ENCODE measurements at regions not wholly inside any gene's neighbourhood (a gene's known extent, or its start where the extent isn't known, plus 50 kb on each side); places are given as distances from the start of the nearest gene placed in this dataset.

DNA sequence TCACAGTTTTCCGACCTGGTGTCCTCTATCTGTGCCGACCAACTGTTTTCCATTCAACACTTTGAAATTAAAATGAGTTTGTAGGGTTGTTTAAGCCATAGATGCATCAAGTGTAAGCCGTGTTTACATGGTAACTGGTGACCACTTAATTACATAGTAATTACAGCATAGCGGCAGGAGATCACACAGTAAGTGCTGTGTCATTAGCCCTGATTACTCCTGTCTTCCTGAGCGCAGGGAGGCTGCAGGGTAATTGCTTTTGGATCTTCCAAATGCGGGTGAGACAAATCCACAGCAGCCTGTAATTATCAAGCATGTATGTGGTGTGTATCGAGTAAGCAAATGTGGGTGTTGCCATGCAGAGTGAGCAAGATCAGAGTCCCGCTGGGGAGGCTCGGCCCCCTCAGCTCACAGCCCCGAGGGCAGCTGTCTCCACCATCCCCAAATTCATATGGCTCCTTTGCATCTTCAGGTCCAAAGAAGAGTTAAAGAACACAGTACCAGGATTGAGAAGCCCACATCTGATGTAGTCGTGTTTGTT is 71.5 kb upstream of the HDAC4 start:
- no peaks in the 10 kb centered on the region for H3K36me3 ChIP-seq
- no peak for DNase-seq
- H3K4me3 ChIP-seq = no peak overlapping the region
- H3K27ac ChIP-seq = no peak overlapping the region
- H3K4me1 ChIP-seq = no peaks in the 10 kb centered on the region
- H3K9me3 ChIP-seq (replicated peaks) = no peaks in the 10 kb centered on the region
- H3K27me3 ChIP-seq = no peaks in the 10 kb centered on the region

DNA sequence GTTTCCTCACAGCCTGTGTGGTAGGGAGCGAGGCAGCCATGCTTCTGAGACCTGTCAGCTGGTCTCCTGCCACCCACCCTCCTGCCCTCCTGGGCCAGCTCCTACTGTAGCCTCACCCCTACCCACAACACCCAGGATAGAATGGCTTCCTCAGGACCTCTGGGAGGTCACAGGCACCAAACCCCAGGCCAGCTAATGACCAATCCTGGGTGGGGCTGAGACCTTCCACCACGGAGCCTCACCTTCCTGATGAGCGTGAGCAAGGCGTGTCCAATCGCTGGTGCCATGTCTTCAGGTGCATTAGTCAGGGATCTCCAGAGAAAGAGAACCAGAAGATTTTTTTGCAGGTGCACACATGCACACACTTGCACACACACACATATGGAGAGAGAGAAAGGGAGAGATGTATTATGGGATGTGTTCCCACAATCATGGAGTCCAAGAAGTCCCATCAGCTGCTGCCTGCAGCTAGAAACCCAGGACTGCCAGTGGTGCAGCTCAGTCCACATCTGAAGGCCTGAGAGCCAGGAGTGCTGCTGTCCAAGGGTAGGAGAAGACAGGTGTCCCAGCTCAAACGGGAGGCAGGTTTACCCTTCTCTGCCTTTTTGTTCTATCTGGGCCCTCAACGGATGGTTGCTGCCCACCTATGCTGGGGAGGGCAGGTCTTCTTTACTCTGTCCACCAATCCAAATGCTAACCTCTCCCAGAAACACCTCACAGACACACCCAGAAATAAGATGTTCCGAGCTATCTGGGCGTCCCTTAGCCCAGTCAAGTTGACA is 70.4 kb upstream of the HDAC4 start:
- H3K36me3 ChIP-seq = no peaks in the 10 kb centered on the region
- no peak overlapping the region for H3K4me3 ChIP-seq
- peak in 1 of 2 experiments; percentile 1 for DNase-seq
- H3K27me3 ChIP-seq = no peaks in the 10 kb centered on the region
- H3K27ac ChIP-seq = no peak overlapping the region
- H3K9me3 ChIP-seq (replicated peaks) = no peaks in the 10 kb centered on the region
- no peaks in the 10 kb centered on the region for H3K4me1 ChIP-seq

DNA sequence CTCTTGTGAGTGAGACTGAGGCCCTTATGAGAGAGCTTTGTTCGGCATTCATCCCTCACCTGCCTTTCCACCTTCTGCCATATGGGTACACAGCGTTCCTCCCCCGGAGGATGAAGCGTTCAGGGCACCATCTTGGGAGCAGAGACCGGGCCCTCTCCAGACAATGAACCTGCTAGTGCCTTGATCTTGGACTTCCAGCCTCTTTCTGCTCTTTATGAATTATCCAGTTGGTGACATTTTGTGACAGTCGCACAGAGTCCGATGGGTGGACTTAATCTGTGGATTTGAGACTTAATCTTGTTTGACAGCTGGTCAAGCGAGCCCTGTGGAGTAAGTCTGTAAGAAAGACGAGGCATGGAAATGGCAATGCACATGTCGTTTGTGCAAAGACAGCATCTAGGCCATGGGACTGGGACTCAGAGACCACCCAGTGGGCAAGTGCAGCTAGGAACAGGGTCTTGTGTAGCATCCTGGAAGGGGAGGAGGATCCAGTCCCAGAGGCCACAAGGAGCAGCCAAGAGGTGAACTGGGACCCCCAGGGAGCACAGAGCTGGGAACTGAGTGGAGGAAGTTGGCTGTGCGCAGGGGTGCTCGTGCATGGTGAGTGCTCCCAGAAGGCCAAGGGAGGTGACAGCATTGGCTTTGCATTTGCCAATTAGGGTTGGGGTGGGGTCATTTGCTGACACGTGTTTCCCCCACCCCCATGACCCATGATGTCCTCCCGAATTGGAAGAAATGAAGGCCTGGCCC is 69.5 kb upstream of the HDAC4 start:
- Histone ChIP-seq H3K9me3 (replicated peaks) (no peaks in the 10 kb centered on the region), H3K36me3 (no peaks in the 10 kb centered on the region), H3K4me1 (no peaks in the 10 kb centered on the region), H3K4me3 (no peak overlapping the region), H3K27me3 (no peaks in the 10 kb centered on the region), H3K27ac (no peak overlapping the region)
- DNase-seq = no peak

DNA sequence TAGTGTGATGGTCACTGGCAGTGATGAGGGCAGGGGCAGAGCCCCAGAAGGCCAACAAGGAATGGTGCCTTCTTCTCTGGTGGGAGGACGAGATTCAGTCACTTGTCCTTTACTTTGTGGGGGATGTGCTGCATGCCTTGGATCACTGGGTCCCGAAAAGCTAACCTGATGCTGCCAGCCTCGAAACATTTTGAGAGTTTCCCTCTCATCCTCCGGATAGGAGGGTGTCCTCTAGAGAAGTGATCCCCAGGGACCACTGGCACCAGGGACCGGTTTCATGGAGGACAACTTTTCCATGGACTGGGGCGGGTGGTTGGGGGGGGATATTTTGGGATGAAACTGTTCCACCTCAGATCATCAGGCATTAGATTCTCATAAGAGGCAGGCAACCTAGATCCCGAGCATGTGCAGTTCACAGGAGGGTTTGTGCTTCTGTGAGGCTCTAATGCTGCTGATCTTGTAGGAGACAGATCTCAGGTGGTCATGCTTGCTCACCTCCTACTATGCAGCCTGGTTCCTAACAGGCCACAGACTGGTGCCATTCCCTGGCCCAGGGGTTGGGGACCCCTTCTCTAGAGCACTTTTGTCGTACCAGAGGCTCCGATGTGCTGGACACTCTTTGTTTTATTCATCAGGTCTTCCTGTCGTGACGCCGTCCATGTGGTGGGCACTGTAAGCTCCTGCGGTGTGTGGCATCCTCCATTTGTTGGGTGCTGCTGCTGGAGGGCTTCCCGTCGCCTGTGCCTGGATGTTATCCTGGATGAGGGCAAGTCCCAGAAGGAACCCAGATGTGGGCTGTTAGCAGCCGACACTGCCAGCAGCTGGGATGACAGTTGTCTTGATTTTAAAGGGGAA is 68.5 kb upstream of the HDAC4 start:
- H3K27me3 ChIP-seq = no peaks in the 10 kb centered on the region
- H3K9me3 ChIP-seq (replicated peaks) = no peaks in the 10 kb centered on the region
- H3K36me3 ChIP-seq = no peaks in the 10 kb centered on the region
- no peaks in the 10 kb centered on the region for H3K4me1 ChIP-seq
- H3K27ac ChIP-seq = no peak overlapping the region
- DNase-seq = no peak
- no peak overlapping the region for H3K4me3 ChIP-seq

DNA sequence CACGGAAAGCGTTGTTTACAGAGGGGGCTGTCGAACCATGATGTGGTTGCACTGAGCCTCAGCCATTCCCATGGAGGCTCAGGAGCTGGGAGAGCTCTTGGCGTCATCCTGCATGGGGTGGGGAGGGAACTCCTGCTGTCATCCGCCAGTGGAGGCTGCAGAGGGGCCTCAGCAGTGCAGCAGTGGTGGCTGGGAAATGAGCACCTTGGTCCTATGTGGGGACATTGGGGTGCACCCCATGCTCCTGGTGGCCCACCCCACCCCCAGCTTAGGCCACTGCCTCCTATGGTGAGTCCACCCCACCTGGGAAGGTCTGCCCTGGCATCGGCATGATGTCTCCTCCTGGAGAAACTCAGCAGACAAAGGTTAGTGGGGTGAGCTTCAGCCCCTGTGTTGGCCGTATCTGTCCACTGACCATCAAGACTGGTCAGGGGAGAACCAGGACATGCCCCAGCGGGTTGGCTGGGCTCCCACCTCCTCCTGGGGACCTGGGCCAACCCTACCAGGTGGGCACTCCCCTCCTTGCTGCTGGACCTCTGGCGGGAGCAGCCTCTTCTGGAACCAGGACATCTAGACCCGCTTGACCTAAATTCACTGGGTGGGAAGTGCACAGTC is 67.8 kb upstream of the HDAC4 start:
- no peaks in the 10 kb centered on the region for H3K4me1 ChIP-seq
- H3K9me3 ChIP-seq (replicated peaks) = no peaks in the 10 kb centered on the region
- no peaks in the 10 kb centered on the region for H3K27me3 ChIP-seq
- no peak for DNase-seq
- no peak overlapping the region for H3K27ac ChIP-seq
- no peak overlapping the region for H3K4me3 ChIP-seq
- H3K36me3 ChIP-seq = no peaks in the 10 kb centered on the region

DNA sequence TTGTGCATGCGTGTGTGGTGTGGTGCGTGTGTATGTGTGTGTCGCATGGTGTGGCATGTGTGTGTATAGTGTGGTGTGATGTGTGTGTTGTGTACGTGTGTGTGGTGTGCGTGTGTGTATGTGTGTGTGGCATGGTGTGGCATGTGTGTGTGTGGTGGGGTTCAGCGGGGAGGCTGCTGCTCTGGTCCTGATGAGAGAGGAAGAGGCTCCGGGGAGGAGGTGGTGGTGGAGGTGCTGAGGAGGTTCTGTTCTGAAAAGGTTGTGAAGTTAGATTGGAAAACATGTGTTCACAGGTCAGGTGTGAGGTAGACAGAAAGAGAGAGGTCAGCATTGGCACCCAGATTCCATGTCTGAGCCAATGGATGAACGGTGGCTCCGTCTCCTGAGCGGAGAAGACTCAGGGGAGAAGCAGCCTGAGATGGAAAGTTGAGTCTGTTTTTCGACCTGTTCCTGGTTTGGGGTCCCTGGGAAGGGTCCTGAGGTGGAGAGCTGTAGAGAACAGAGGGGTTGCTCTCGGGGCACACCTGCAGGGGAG is 67.2 kb upstream of the HDAC4 start:
- H3K27me3 ChIP-seq = no peaks in the 10 kb centered on the region
- H3K4me1 ChIP-seq = no peaks in the 10 kb centered on the region
- H3K36me3 ChIP-seq = no peaks in the 10 kb centered on the region
- H3K27ac ChIP-seq = no peak overlapping the region
- no peaks in the 10 kb centered on the region for H3K9me3 ChIP-seq (replicated peaks)
- no peak for DNase-seq
- no peak overlapping the region for H3K4me3 ChIP-seq

DNA sequence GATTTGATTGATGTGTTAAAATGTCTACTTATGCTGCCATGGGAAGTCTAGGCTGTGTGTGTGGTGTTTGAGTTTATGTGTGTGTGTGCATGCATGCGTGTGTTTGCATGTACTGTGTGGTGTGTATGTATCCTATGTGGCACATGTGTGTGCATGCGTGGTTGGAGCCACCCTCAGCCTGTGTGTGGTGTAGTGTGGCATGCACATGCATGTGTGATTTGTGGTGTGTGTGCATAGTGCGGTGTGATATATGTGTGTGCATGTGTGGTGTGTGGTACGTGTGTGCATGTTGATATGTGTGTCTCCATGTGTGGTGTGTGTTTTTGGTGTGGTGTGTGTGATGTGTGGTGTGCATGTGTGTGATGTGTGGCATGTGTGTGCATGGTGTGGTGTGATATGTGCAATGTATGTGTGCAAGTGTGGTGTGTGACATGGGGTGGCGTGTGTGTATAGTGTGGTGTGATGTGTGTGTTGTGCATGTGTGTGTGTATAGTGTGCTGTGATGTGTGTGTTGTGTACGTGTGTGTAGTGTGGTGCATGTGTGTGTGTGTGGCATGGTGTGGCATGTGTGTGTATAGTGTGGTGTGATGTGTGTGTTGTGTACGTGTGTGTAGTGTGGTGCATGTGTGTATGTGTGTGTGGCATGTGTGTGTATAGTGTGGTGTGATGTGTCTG is 66.6 kb upstream of the HDAC4 start:
- Histone ChIP-seq H3K36me3 (no peaks in the 10 kb centered on the region), H3K9me3 (replicated peaks) (no peaks in the 10 kb centered on the region), H3K27ac (no peak overlapping the region), H3K4me3 (no peak overlapping the region), H3K27me3 (no peaks in the 10 kb centered on the region), H3K4me1 (no peaks in the 10 kb centered on the region)
- DNase-seq = no peak

DNA sequence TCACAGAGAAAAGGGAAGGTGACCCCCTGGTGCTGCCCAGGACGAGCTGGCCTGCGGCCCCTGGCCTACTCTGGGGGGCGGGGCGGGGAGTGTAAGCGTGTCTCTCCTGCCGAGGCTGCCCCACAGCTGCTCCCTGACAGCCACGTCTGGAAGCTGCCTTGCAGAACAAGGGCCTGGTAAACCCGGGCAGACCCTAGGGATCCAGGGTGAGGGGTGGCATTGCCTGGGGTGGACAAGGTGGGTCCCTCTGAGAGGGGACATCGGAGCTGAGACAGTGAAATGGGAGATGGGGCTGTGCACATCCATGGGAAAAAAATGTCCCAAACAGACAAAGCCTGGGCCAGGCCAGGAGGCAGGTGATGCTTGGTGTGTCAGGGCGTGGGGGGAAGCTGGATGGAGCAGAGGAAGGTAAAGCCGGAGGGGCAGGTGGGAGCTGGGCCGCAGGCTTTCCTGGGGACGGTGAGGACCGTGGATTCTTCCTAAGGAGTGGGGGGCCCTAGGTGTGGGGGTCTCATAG is 66.0 kb upstream of the HDAC4 start:
- no peak for DNase-seq

DNA sequence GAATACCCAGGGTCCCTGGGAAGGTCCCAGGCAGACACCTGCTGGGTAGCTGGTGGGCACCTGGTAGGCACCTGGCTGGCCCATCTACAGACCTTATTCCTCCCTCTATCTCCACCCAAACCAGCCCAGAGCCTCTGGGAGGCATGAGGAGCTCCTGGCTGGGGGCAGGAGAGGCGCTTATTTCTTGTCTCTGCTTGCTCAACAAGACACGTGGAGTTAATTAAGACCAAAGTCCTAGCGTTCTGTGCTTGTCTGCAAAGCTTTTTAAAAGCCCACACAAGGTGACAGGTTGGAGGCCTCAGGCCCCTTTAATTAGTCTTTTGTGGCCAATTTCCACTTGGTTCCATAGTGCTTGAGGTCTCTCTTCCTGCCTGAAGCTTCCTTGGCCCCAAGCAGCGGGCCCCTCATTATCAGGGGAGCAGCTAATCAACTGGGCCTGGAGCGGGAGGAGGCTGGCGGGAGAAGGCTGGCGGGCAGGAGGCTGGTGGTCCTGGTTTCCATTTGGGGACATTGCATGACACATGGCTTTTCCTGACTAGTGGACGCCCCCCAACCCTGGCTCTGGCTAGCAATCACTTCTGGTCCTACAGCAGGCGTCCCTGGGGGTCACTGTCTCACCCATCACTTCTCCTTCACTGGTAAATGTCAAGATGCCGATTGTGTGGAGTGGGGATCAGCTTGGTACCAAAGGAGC is 65.4 kb upstream of the HDAC4 start:
- no peak overlapping the region for H3K4me3 ChIP-seq
- no peaks in the 10 kb centered on the region for H3K9me3 ChIP-seq (replicated peaks)
- H3K36me3 ChIP-seq = no peaks in the 10 kb centered on the region
- no peak for DNase-seq
- no peaks in the 10 kb centered on the region for H3K4me1 ChIP-seq
- 0 out of 2 replicates have a peak, but pooled peaks cover 6% of the 10 kb centered on the region for H3K27me3 ChIP-seq
- no peak overlapping the region for H3K27ac ChIP-seq

More for the DNA sequence above, 66.0 kb upstream of the HDAC4 start:
- Histone ChIP-seq H3K27me3 (0 out of 2 replicates have a peak, but pooled peaks cover under 1% of the 10 kb centered on the region), H3K36me3 (no peaks in the 10 kb centered on the region), H3K4me3 (no peak overlapping the region), H3K9me3 (replicated peaks) (no peaks in the 10 kb centered on the region), H3K27ac (no peak overlapping the region), H3K4me1 (no peaks in the 10 kb centered on the region)

DNA sequence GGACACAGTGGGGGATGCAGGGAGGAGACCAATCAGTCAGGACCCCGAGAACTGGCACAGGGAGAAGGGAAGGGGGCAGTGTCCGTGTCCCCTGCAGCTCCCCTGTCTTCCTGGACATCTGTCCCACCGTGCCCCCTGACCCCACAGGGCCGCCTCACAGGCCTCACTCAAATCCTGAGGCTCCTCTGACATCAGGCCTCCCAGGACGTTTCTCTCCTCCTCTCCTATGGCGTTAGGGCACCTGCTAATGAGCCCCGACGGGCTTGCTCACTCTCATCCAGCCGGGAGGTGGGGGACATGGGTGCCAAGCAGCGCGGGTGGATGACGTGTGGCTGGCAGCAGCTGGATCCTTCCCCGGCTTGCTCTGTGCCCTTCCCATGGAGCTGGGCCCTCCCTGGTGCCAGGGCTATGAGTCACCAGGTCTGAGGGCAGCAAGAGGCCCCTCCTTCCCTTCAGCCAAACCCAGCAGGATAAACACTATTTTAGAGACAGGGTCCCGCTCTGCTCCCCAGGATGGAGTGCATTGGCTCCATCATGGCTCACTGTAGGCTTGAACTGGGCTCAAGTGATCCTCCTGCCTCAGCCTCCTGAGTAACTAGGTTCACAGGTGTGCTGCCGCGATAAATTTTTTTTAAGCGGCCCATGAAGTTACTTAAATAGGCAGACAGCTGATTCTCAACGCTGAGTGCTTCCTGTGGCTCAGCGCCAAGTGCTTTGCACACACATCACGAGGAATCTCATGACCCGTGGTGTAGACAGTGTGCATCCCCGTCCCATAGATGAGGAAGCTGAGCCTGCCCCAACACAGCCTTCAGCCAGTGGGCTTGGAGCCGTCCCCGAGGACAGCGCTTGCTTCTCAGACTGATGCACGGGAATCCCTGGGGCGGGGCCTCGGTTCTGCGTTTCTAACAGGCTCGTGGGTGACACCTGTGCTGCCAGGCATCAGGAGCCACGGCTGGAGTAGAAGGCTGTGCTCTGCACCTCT is 64.5 kb upstream of the HDAC4 start:
- DNase-seq = no peak
- Histone ChIP-seq H3K27me3 (0 out of 2 replicates have a peak, but pooled peaks cover 6% of the 10 kb centered on the region), H3K27ac (no peak overlapping the region), H3K9me3 (replicated peaks) (no peaks in the 10 kb centered on the region), H3K4me1 (no peaks in the 10 kb centered on the region), H3K36me3 (no peaks in the 10 kb centered on the region), H3K4me3 (no peak overlapping the region)

DNA sequence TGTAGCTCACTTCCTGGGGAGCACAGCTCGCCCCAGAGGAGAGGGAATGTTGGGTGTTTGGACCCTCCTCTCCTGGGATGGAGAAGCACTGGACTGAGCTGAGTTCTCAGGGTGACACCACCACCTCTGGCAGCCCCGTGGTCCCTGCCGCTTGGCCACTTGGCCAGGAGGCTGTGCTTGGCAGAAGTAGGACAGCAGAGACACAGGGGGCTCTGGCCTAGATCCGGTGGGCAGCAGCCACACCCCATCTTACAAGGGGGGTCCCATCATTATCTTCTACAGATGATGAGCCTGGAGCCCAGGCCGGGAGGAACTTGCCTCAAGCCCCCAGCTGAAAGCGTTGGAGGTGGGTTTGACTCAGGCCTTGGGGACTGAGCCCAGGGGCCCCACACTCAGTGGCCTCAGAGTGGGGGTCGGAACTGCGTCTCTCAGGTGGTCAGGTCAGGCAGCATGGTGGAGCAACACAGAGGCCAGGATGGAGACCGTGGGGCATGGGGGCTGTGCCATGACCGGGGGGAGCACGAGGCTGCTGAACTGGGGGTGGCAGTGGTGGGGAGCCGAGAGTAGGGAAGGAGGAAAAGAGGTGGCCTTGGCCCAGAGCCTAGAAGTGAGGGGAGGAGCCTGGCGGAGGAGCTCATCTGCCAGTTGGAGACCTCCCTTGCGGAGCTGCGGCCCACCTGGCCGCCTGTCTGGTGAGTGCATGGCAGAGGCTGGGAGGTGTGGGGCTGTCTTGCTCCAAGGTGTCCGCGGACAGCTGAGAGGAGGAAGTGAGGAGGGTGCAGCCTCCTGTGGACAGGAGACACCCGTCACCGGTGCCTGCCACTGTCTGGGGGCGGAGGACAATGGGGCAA is 63.6 kb upstream of the HDAC4 start:
- 0 out of 2 replicates have a peak, but pooled peaks cover 6% of the 10 kb centered on the region for H3K27me3 ChIP-seq
- no peaks in the 10 kb centered on the region for H3K4me1 ChIP-seq
- no peak for DNase-seq

More for the DNA sequence above, 63.6 kb upstream of the HDAC4 start:
- no peaks in the 10 kb centered on the region for H3K9me3 ChIP-seq (replicated peaks)
- no peak overlapping the region for H3K27ac ChIP-seq
- no peak overlapping the region for H3K4me3 ChIP-seq
- no peaks in the 10 kb centered on the region for H3K36me3 ChIP-seq
